HG02870 (cell line): ENCODE measurements at regions not wholly inside any gene's neighbourhood (a gene's known extent, or its start where the extent isn't known, plus 50 kb on each side); places are given as distances from the start of the nearest gene placed in this dataset.
"Not testable (repeated sequence)": the region's sequence is repeated elsewhere in the genome, so short reads cannot be mapped to it uniquely, and the experiment has no call there.

ENCODE experiments used
- ATAC-seq: cut with Tn5 transposase; IDR thresholded peaks from one replicate; pipeline ENCODE4 v1.9.1; 2021; ENCODE audit warnings: mild to moderate bottlenecking, moderate library complexity; ENCODE audit not compliant: unreplicated experiment

DNA sequence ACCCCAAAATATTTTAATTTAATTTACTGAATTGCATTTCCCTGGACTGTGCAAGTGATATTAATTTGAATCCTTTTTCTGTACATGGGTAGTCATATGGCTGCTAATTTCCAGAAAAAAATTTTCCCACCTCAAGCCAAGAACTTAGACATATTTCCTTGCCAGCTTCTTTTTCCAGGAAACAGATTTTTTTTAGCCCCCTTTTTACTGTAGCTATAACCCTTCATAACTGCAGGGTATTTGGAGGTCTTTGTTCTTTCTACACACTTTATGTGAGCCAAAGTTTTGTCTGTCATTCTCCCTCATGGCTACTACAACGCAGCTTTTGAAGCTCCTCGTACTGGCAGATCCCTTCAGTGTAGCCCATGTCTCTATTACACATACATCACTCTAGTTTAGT, 261.2 kb upstream of the PIK3R1 start:
- no peak for ATAC-seq

DNA sequence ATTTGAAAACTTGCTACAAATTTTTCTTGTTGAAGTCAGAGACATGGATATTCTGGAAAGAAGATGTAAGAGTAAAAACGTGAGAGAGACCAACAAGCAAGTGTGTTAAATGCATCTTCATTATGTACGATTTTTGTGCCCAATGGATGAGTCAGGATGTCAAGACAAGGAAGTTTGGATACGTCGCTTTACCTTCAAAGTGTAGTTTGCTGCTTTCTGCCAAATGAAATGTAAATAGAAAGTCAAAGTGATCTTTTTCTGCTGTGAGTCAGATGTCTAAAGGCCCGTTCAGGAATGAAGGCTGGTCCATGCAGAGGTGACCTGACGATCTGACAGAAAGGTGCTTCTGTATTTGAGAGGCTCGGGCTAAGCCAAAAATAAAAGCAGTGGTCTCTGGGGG, 273.1 kb upstream of the PIK3R1 start:
- no peak for ATAC-seq

DNA sequence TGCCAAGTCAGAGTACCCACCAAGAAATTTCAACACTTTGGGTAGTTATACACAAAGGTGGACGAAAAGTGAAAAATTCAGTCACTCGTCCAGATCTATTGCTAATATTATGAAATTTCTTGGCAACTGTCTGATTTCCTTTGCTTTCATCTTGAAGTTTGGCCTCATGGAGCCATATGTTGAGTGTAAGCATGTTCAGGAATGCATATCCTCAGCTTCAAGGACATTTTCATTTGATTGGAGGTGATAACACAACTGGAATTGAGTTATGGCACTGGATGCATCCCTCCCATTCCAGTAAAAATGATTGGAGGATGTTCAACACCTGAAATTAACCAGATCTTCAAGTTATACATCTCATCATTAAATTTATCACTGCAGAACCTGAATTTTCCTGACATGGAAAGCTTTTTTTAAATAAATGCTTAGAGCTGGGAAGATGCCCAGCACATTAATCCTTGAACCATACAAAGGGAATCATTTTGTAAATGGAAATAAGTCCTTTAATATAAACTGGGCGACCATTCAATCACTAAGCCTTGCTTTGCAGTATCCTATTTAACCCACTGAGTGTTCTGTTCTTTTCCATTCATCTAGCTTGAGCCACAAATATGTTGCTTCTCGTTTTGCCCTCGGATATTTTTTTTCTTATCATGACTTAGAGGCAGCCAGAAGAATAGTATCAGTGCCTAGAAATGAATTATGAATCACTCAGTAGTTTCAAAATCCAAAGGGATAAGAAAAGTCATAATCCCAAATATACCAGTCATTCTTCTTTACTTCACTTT, 273.7 kb upstream of the PIK3R1 start:
- ATAC-seq = no peak

DNA sequence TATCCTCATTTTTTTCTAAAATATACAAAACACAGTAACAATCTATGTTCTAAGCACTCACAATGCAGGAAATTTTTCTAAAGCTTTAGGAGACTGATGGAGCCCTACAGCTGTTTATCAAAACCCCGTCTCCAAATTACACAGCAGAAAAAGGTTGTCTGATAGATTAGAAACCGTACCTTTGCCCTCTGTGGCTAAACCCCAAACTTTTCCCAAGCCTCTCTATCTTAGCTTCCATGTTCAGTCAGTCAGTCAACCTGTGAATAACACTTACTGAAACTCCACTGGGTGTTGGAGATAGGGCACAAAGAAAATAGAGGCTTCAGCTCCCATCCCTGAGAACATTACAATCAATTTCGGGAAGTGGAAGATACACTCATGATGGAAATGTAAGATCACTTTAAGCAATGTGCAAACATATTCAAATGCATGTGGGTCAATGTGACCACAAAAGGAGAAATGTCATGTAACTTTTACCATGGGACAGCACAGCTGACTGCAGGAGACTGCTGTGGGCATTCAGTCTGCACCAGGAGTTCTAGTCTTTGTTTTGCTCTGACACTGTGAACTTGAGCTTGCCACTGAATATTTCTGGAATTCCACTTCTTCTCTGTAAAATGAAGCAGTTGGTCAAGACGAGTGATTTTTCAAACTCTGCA, 279.5 kb upstream of the PIK3R1 start:
- ATAC-seq = no peak

DNA sequence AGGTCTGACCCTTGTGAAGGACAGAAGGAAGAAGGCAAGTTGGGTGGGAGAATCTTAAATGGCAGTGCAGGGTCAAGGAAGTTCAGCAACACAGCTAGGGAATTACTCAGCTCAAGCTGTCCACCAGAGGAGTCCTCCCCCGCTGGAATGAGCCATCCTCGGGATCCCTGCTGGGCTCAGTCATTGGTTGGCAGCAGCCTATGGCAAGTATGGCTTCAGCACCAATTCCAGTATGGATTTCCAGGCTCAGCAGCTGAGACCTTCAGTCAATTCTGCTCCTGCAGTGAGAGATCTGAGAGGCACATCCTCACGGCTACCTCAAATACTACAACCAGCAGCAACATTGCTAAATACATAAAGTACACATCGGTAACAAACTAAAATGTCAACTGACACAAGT, 280.6 kb upstream of the PIK3R1 start:
- no peak for ATAC-seq

DNA sequence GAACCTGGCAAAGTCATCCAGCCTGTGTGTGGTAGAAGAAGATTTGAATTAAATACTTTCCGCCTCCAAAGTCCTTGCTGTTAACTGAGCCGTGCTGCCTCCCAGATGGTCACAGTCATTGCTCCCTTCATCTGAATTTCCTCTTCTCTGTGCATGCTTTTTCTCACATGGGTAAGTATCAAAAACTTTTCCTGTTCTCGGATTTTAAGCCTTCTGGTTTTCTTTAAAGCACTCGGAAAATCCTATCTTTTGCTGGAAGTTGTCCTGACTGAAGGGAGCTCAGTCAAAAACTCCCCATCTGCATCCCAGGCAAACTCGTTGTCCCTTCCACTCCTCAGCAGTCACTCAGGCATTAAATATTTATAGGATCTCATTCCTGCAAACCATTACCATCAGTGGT, 290.0 kb upstream of the PIK3R1 start:
- ATAC-seq = no peak

DNA sequence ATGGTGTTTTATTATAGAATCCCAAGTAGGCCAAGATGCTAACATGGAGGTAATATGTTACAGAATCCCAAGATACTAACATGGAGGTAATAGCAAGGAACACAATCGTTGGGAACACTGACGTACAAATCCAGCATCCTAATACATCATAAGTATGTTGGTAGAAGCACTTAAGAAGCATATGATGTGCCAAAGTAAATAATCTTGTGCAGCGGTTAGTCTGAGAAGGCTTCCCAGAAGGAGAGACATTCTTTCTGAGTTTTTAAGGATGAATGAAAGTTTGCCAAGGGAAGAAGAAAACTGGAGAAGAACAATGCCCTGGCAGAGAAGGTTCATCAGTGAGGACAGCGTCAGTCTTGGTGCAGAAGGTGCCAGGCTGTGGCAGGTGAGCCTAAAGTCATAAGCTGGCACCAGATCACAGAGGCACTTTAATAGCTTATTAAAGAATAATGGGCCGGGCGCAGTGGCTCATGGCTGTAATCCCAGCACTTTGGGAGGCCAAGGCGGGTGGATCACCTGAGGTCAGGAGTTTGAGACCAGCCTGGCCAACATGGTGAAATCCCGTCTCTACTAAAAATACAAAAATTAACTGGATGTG, 294.5 kb upstream of the PIK3R1 start:
- ATAC-seq = no peak

DNA sequence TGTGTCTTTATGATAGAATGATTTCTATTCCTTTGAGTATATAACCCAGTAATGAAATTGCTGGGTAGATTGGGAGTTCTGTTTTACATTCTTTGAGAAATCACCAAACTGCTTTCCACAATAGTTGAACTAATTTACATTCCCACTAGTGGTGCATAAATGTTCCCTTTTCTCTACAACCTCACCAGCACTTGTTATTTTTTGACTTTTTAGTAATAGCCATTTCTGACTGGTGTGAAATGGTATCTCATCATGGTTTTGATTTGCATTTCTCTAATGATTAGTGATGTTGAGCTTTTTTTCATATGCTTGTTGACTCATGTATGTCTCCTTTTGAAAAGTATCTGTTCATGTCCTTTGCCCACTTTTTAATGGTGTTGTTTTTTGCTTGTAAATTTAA, 296.0 kb upstream of the PIK3R1 start:
- ATAC-seq = not testable (repeated sequence)

DNA sequence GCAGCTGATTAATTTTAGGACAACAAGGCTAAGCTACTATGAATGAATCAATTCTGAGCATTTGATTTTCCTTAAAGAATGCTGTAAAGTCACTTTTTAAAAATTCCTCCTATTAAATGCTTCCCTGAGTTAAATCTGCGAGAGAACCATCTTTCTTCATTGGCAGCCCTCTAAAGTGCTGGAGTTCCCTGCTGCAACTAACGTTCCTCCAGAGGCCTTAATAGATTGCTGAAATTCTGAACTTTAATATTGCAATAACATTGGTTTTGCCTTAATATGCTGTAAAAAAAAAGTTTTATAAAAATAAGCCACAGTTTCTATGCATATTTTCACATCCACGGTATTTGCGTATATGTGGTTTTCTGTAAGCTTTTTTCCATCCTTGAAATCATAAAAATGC, 298.0 kb upstream of the PIK3R1 start:
- no peak for ATAC-seq

DNA sequence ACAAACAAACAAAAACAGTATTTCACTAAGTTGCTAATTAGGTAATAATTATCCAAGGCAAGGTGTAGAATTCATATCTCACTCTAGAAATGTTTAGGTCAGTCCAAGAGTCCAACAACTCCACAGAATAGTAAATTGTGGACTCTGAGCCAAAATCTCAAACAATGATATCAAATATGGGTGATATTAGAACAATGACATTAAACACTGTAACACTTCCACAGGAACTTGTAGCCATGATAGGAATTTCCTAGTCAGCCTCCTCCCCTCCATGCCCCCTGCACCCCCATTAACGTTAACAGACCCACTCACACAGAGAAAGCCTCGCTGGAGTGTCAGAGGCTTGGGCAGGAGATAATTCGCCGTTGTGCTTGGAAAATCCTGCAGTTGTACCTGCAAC, 305.0 kb upstream of the PIK3R1 start:
- no peak for ATAC-seq

DNA sequence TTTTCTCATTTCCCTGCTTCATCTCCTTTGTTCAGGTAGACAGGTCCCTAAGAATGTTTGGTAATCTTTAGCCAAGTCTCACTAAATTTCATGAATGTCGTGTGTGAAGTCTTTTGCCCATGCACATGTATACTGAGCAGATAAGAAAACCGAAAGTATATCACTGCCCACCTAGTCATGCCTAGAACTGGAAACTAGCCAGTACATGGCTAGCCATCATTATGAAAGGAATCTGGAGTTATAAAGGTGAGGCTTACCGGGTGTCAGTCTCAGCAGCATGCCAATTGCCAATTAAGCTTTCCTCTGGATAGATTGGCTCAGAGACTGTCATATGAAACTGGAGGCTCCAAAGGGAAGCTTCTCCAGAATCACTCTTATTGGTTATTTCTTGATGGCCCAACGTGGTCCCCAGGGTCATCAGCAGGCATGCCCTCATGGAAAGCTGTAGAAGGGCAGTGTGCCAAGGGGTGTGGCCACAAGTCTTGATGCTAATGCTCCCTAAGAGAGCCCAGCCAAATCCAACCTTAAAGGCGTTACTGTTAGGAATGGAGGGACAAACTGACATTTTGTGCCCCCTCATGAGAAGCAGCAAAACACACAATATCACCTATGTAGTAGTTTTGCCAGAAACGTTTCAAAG, 307.3 kb upstream of the PIK3R1 start:
- ATAC-seq = no peak

DNA sequence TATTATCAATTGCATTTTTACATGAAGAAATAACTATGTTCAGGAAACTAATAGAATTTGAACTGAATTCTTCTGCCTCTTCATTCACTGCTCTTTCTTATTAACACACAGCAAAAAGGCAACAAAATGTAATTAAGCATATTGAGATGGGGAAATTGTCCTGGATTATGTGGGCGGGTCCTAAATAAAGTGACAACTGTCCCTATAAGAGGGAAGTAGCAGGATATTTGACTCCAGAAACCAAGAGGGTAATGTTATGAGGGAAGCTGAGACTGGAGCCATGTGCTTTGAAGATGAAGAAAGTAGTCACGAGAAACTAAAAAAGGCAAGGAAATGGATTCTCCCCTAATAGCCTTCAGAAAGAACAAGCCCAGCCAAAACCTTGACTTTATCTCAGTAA, 311.2 kb upstream of the PIK3R1 start:
- no peak for ATAC-seq

DNA sequence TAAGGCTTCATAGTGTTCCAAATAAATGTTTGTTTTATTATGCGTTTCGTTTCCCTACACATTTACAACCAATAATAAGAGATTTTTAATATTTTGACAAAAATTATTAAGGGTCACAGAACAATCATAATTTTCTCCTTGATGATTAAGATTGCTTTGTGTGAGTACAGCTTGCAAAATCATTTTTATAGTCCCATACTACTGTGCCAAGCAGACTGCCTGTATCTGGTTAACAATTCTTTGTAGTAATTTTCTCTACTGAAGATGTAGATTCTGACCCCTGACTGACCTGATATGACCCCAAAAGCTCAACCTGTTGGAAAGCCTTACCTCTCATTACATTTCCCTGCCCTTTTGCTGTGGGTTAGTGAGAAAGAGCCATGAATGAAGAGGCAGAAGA, 311.9 kb upstream of the PIK3R1 start:
- no peak for ATAC-seq

DNA sequence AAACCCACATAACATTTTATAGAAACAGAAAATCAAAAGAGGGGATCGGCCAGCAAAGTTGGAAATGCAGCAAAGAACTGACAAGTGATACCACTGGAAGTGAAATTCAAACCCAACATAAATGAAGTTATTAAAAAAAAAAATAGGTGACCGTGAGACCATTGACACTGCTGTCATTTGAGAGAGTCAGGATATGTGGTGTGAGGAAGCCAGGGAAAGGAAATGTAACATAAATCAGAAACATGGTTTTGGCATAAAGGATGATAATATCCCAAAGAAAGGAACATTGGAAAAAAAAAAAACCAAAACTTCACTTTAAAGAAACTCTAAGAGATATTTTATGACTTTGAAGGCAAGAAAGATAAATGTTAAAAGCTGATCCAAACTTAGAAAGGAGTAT, 312.4 kb upstream of the PIK3R1 start:
- ATAC-seq = no peak

DNA sequence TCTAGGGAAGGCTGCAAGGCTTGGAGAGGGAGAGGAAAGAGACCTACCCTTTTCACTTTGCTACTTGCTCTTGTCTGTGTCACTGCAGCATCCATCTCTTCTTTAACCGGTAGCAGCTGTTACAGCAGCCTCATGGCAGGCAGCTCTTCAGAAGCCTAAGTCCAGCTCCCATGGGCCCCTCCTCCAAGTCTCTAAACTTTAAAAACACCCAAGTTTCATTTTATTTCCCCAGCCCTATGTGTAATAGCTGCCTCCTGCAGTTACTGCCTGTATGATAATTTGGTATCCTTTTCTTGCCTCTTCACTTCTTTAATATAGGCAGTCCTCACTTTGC, 313.1 kb upstream of the PIK3R1 start:
- no peak for ATAC-seq

DNA sequence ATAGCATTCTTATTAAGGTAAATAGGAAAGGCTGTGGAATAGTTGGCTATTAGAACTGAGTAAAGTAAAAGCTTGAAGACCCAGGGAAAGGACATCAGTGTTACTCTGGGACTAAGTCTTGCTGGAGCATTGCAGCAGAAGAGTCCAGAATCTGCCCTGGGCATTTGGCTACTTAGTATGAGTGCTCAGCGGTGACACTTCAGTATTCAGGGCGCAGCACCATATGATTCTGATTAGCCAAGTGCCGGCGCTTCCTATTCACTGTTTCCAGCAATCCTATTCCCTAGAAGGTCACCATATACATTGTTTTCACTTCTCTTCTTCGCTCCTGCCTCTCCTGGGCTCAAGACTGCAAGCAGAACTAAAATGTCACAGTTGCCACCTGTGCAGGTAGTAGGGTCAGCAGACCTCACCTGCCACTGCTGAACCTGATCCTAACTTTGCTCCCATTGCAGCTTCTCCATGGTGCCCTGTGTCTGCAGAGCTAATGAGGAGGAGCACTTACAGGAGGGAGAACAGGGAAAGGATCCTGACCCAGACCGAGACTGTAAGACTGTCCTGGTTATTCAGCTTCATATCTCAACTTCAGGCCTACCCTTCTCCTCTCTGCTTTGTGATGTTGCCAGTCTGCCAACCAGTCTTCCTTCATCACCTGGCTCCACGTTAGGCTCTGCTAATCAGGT, 313.6 kb upstream of the PIK3R1 start:
- no peak for ATAC-seq

DNA sequence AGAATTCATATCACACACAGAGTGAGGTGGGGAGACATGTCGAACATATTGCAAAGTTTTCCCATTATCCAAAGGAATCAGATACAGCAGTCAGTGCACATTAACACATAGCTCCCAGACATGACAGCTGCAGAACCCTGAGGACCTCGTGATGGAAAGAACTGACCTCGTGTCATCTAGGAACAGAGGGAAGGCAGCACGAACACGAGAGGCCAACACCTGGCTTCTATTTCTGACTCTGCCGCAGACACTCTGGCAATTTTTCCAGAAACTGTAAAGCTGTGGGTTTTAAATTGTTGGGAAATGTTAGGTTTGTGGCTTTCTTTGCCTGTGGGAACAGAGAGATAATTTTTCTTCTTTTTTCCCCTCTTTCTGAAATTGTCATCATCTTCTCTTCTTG, 315.0 kb upstream of the PIK3R1 start:
- no peak for ATAC-seq

DNA sequence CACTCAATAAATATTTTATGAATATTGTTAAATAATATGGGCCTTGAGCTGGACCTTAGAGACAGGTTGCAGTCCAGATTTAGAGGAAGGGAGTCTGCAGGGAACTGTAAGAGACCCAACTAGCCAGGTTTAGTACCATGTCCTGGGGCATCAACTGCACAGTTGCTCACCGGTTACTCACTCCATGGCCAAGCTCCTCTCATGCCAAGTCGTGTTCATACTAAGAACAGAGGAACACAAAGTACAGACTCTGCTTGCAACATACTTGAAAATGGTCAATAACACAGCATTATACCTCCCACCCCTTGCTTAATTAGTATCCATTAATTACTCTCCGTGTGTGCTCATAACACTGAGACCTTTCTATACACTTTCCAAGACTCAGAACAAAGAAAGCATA, 317.6 kb upstream of the PIK3R1 start:
- ATAC-seq = no peak

DNA sequence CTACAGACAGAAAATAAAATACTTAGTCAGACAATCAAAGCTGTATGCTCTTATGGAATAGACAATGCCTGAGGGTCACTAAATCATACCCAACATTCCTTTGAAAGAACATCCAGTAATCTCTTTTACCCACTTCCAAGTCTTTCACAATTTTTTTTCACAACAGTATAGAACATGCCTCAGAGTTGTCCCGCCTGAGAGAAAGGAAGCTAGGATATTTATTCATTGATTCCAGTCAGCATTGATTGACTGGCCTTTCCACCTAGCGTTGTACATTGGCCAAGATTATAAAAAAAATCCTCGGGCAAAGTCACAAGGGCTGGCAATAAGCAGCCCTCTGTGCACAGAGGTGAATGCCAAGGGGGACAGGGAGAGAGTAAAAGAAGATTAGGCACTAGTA, 318.1 kb upstream of the PIK3R1 start:
- ATAC-seq = no peak

DNA sequence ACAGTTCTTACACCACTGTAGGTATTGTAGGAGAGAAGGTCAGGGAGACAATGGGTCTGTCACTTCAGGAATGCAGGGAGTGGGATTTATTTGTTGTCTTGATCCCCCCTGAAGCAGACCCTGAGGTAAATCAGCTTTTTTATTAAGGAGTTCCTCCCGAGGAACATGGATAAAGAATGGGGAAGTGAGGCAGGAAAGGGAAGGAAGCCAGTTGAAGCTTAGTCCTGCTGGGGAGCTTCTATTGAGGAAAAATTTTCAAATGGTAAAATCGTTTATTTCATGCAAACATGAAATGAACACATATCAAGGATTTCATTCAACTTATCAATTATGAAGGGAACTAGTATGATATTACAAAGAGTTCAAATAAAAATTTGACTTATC, 318.6 kb upstream of the PIK3R1 start:
- no peak for ATAC-seq

DNA sequence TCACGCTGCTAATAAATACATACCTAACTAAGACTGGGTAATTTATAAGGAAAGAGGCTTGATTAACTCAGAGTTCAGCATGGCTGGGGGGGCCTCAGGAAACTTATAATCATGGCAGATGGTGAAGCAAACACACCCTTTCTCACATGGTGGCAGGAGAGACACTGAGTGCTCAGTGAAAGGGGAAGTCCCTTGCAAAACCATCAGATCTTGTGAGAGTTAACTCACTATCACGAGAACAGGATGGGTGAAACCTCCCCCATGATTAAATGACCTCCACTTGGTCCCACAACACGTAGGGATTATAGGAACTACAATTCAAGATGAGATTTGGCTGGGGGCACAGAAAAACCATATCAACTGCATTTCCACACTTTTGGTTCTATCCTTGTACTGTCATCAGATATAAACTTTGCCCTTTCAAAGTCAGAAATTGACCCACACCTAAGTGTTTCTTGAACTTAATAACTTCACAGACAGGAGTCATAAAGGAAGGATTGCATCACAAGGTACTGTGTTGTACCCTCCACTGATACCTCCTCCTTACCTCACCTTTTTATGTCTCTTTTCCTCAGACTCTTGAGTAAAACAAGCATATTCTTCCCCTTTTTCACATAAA, 319.1 kb upstream of the PIK3R1 start:
- no peak for ATAC-seq
